ENCODE measurements at regions not wholly inside any gene's neighbourhood (a gene's known extent, or its start where the extent isn't known, plus 50 kb on each side); places are given as distances from the start of the nearest gene placed in this dataset.

DNA sequence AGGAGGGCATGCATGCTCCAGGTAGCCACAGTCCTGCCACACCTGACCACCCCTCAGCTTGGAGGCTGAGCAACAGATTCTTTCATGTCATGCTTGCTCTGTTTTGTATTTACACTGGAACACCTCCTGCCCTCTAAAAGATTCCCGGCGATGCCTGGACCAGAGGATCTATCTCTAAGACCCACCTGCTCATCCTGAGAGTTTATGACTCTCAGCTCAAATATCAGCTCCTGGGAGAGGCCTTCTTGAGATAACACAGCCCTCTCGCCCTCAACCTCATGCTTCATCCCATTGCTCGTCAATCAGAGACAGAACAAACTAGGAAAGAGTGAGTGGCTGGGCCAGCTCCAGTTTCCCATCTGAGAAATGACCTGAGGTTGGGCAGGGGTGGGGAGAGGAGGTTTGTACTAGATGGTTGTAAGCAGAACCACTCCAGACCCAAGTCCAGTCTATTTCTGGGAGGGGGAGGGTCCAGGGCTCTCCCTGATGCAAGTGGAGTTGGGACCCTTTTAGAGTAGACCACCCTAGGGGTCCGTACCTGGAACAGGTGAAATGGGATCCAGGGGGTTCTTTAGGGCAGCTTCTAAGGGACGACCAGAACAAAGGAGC, 524.5 kb downstream of the MATN1 start:
- Histone ChIP-seq H3K27ac (ENCODE audit: low read depth, low read length) (no peak overlapping the region), H3K4me1 (ENCODE audit: control insufficient read depth, insufficient read depth, low read length, unreplicated experiment) (no peaks in the 10 kb centered on the region), H3K4me3 (ENCODE audit: low read depth, low read length) (no peak overlapping the region), H3K36me3 (ENCODE audit: insufficient read depth, low read length) (no peaks in the 10 kb centered on the region), H2AFZ (ENCODE audit: low read length, unreplicated experiment) (no peak overlapping the region), H3K79me2 (ENCODE audit: control insufficient read depth, insufficient read depth, low read length, unreplicated experiment) (no peaks in the 10 kb centered on the region), H3K27me3 (ENCODE audit: insufficient read depth, low read length) (no peaks in the 10 kb centered on the region)

DNA sequence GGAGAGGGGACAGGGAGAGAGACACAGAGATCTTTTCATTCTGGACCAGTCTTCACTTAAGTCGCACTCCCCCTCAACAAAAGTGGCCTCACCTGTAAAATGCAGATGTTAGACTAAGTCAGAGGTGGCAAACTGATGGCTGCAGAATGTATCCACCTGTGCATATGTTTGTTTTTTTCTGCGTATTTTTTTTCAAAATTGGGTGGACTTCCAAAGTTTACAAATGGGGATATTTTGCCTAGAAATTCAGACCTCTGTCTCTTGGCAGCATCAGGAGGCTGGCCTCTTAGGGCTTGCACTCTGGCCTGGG, 525.0 kb downstream of the MATN1 start:
- no peak overlapping the region for H2AFZ ChIP-seq (ENCODE audit: low read length, unreplicated experiment)
- no peaks in the 10 kb centered on the region for H3K36me3 ChIP-seq (ENCODE audit: insufficient read depth, low read length)
- no peak overlapping the region for H3K4me3 ChIP-seq (ENCODE audit: low read depth, low read length)
- H3K27me3 ChIP-seq (ENCODE audit: insufficient read depth, low read length): no peaks in the 10 kb centered on the region
- H3K4me1 ChIP-seq (ENCODE audit: control insufficient read depth, insufficient read depth, low read length, unreplicated experiment): no peaks in the 10 kb centered on the region
- no peaks in the 10 kb centered on the region for H3K79me2 ChIP-seq (ENCODE audit: control insufficient read depth, insufficient read depth, low read length, unreplicated experiment)
- no peak overlapping the region for H3K27ac ChIP-seq (ENCODE audit: low read depth, low read length)

DNA sequence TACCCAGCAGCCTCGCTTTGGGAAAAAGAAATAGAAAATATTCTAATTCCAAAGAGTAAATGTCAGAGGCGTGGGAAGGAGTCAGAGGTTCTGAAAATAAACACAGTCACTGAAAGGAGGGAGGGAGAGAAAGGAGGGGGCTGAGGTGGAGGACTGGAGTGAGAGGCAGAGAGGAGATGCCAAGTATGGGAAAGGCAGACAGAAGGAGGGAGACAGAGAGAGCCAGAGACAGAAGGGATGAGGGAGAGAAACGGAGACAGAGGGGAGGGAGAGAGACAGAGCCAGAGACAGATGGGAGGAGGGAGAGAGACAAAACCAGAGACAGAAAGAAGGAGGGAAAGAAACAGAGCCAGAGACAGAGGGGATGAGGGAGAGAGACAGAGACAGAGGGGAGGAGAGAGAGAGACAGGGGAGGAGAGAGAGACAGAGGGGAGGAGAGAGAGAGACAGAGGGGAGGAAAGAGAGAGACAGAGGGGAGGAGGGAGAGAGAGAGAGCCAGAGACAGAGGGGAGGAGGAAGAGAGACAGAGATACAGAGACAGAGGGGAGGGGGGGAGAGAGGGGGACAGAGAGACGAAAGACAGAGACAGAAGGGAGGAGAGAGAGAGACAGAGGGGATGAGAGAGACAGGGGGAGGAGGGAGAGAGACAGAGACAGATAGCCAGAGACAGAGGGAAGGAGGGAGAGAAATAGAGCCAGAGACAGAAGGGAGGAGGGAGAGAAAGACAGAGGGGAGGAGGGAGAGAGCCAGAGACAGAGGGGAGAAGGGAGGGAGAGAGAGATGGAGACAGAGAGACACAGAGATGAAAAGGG, 525.5 kb downstream of the MATN1 start:
- no peaks in the 10 kb centered on the region for H3K27me3 ChIP-seq (ENCODE audit: insufficient read depth, low read length)
- H3K27ac ChIP-seq (ENCODE audit: low read depth, low read length): no peak overlapping the region
- H3K4me1 ChIP-seq (ENCODE audit: control insufficient read depth, insufficient read depth, low read length, unreplicated experiment): no peaks in the 10 kb centered on the region
- no peaks in the 10 kb centered on the region for H3K36me3 ChIP-seq (ENCODE audit: insufficient read depth, low read length)
- H3K4me3 ChIP-seq (ENCODE audit: low read depth, low read length): no peak overlapping the region
- H3K79me2 ChIP-seq (ENCODE audit: control insufficient read depth, insufficient read depth, low read length, unreplicated experiment): no peaks in the 10 kb centered on the region
- H2AFZ ChIP-seq (ENCODE audit: low read length, unreplicated experiment): no peak overlapping the region

DNA sequence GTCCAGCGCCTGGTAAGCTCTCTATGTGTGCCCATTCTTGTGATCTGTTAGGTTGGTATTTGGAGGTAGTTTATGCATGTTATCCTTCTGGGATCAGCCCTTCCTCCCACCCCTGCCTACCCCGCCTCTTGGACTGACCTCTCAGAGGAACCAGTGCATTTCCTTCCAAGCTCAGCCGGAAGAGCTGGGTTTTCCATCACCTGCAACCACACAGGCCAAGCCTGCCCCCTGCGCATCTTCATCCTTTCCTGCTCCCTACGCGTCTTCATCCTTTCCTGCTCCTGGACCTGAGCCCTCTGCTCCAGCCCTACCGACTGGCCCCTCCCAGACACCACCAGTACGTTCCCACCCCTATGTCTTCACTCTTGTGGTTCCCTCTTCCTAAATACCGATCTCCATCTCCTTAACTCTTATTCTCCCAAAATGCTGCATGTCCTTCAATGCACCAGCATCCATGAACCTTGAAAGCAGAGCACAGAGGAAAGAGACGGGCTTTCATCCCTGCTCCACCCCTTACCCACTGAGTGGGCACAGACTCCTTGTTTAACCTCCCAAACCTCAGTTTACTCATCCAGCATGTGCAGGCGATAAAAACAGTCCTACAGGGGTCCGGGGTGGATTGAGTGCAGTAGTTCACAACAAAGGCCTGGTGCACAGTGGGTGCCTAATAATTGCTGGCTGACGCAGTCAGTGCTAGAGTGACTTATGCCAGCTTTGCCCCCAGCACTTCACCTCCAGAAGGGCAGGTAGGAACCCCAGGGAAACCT, 526.3 kb downstream of the MATN1 start:
- Histone ChIP-seq H2AFZ (ENCODE audit: low read length, unreplicated experiment) (no peak overlapping the region), H3K4me3 (ENCODE audit: low read depth, low read length) (no peak overlapping the region), H3K27me3 (ENCODE audit: insufficient read depth, low read length) (no peaks in the 10 kb centered on the region), H3K36me3 (ENCODE audit: insufficient read depth, low read length) (no peaks in the 10 kb centered on the region), H3K27ac (ENCODE audit: low read depth, low read length) (no peak overlapping the region), H3K4me1 (ENCODE audit: control insufficient read depth, insufficient read depth, low read length, unreplicated experiment) (no peaks in the 10 kb centered on the region), H3K79me2 (ENCODE audit: control insufficient read depth, insufficient read depth, low read length, unreplicated experiment) (no peaks in the 10 kb centered on the region)

DNA sequence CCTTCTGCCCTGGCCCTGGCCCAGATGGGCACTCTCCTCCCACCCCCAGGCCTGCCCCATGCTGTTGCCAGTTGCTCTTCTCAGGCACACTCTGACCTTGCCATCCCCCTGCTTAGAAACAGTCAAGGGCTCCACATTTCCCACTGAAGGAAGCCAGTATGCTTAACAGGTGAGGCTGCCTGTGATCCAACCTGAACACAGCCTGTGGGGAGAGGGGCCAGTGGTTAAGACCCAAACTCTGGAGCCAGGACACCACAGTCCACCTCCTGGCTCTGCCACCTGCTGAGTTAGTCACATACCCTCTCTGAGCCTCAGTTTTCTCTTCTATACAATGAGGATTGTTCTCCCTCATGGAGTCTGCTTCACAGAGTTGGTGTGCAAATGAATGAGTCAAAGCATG, 526.9 kb downstream of the MATN1 start:
- Histone ChIP-seq H2AFZ (ENCODE audit: low read length, unreplicated experiment) (no peak overlapping the region), H3K36me3 (ENCODE audit: insufficient read depth, low read length) (no peaks in the 10 kb centered on the region), H3K27me3 (ENCODE audit: insufficient read depth, low read length) (no peaks in the 10 kb centered on the region), H3K79me2 (ENCODE audit: control insufficient read depth, insufficient read depth, low read length, unreplicated experiment) (no peaks in the 10 kb centered on the region), H3K4me3 (ENCODE audit: low read depth, low read length) (no peak overlapping the region), H3K27ac (ENCODE audit: low read depth, low read length) (no peak overlapping the region), H3K4me1 (ENCODE audit: control insufficient read depth, insufficient read depth, low read length, unreplicated experiment) (no peaks in the 10 kb centered on the region)

DNA sequence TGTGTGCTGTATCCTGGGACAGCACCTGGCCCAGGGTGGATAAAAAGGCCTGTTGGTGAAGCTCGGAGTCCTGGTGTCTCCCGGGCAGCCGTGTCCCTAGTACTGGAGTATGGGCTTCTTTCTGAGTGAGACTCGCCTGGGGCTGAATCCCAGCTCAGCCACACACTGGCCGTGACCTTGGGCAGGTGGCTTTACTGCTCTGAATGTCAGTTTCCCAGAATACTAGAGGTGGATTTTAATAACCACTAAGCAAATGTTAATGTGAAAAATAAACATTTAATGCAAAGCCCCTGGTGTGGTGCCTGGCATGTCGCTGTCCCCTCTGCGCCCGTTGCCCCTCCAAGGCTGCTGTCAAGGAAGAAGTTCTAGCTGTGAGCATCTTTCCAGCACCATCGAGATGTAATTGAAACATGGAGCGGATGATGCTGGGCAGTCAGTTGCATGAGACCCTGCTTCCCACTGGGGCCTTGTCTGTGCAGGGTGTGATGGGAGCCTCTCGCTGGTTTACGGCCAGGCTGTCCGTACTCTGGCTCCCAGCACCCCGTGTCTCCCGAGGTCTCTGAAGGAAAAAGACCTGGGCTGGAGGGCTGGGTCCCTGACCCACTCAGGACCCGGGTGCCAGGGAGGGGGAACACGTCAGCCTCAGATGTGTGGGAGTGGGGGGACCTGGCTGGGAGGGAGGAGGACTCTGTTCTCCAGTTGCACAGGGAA, 527.8 kb downstream of the MATN1 start:
- H3K4me3 ChIP-seq (ENCODE audit: low read depth, low read length): no peak overlapping the region
- no peaks in the 10 kb centered on the region for H3K79me2 ChIP-seq (ENCODE audit: control insufficient read depth, insufficient read depth, low read length, unreplicated experiment)
- no peaks in the 10 kb centered on the region for H3K4me1 ChIP-seq (ENCODE audit: control insufficient read depth, insufficient read depth, low read length, unreplicated experiment)
- H3K27ac ChIP-seq (ENCODE audit: low read depth, low read length): no peak overlapping the region
- H2AFZ ChIP-seq (ENCODE audit: low read length, unreplicated experiment): no peak overlapping the region
- no peaks in the 10 kb centered on the region for H3K27me3 ChIP-seq (ENCODE audit: insufficient read depth, low read length)
- no peaks in the 10 kb centered on the region for H3K36me3 ChIP-seq (ENCODE audit: insufficient read depth, low read length)

DNA sequence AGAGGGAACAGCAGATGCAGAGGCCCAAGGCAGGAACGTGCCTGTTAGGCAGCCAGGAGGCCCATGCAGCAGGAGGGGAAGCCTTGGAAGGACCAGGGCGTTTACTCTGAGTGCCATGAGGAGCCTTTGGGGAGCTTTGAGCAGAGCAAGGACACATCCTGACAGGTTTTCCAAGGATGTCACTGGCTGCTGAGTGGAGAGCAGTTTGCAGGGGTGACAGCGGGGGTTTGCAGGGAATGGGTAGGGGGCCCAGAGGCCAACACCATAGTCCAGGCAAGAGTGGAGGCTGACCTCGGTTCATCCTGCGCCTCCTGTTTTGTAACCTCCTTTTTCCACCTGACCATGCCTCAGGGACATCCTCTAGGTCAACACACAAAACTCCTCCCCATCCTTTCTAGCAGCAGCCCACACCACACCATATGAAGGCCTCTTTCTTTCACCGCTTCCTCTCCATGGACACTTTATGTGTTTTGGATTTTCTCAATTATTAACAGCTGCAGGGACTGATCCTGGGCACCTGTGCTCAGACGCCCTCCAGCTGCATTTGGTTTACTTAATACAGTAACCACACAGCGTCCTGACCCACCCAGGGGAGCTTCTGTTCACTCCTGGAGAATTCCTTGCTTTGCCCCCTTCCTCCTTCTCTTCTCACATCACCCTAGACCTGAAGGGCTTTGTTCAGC, 528.5 kb downstream of the MATN1 start:
- H3K4me1 ChIP-seq (ENCODE audit: control insufficient read depth, insufficient read depth, low read length, unreplicated experiment): no peaks in the 10 kb centered on the region

DNA sequence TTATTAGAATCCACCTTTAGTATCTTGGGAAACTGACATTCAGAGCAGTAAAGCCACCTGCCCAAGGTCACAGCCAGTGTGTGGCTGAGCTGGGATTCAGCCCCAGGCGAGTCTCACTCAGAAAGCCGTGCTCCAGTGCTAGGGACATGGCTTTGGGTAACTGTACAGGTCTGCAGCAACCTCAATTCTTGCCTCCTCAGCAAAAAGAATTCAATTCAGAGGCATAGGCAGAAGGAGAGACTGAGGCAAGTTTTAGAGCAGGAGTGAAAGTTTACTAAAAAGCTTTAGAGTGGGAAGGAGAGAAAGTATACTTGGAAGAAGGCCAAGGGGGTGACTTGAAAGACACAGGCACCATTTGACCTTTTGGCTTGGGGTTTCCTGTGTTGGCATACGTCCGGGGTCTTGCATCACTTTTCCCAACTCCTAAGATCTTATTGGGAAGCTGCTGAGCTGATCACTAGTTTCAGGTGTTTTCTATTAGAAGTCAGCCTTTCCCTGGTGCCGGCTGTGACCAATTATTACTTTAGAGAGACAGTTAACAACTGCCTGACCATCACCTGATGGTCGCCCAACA, 529.3 kb downstream of the MATN1 start:
- Histone ChIP-seq H3K79me2 (ENCODE audit: control insufficient read depth, insufficient read depth, low read length, unreplicated experiment) (no peaks in the 10 kb centered on the region), H3K4me3 (ENCODE audit: low read depth, low read length) (no peak overlapping the region), H3K4me1 (ENCODE audit: control insufficient read depth, insufficient read depth, low read length, unreplicated experiment) (no peaks in the 10 kb centered on the region), H3K27ac (ENCODE audit: low read depth, low read length) (no peak overlapping the region), H3K36me3 (ENCODE audit: insufficient read depth, low read length) (no peaks in the 10 kb centered on the region), H3K27me3 (ENCODE audit: insufficient read depth, low read length) (no peaks in the 10 kb centered on the region), H2AFZ (ENCODE audit: low read length, unreplicated experiment) (no peak overlapping the region)

More for the DNA sequence above, 528.5 kb downstream of the MATN1 start:
- Histone ChIP-seq H3K27me3 (ENCODE audit: insufficient read depth, low read length) (no peaks in the 10 kb centered on the region), H3K36me3 (ENCODE audit: insufficient read depth, low read length) (no peaks in the 10 kb centered on the region), H3K27ac (ENCODE audit: low read depth, low read length) (no peak overlapping the region), H3K79me2 (ENCODE audit: control insufficient read depth, insufficient read depth, low read length, unreplicated experiment) (no peaks in the 10 kb centered on the region), H3K4me3 (ENCODE audit: low read depth, low read length) (no peak overlapping the region), H2AFZ (ENCODE audit: low read length, unreplicated experiment) (no peak overlapping the region)

DNA sequence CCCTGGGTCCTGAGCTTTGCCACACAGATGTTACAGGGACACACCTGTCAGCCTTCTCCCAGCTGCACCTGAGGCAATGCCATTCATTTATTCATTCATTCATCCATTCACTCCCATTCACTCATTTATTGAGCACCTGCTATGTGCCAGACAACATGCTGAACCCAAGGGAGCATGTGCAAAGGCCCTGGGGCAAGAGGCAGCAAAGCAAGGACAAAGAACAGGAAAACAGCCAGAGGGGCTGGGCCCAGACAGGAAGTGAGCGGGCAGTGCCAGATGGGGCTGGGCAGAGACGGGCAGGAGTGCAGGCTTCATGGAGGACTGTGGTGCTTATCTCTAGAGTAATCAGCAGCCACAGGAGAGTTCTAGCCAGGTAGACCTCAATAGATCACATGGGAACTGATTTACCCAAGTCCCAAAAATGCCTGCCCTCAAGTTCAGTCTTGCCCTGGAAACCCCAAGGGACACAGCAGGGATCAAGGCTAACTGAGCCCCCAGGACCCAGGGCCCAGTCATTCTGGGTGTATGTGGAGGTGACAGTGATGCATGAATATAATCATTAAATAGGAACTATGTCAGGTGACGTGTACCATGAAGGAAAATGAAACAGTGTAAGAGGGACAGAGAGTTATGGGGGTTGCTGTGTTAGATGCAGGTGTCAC, 530.3 kb downstream of the MATN1 start:
- Histone ChIP-seq H3K79me2 (ENCODE audit: control insufficient read depth, insufficient read depth, low read length, unreplicated experiment) (no peaks in the 10 kb centered on the region), H2AFZ (ENCODE audit: low read length, unreplicated experiment) (no peak overlapping the region), H3K27ac (ENCODE audit: low read depth, low read length) (no peak overlapping the region), H3K27me3 (ENCODE audit: insufficient read depth, low read length) (no peaks in the 10 kb centered on the region), H3K4me3 (ENCODE audit: low read depth, low read length) (no peak overlapping the region), H3K36me3 (ENCODE audit: insufficient read depth, low read length) (no peaks in the 10 kb centered on the region), H3K4me1 (ENCODE audit: control insufficient read depth, insufficient read depth, low read length, unreplicated experiment) (no peaks in the 10 kb centered on the region)

Measured in ACC112 (cell line).